ENCODE measurements at regions not wholly inside any gene's neighbourhood (a gene's known extent, or its start where the extent isn't known, plus 50 kb on each side); places are given as distances from the start of the nearest gene placed in this dataset.

GRCh38 chr11:134511255-134511654 lies 99.2 kb upstream of the B3GAT1 start:
- TF ChIP-seq CTCF (IDR thresholded peaks at IDR 0.05; ENCODE audit: insufficient read depth, low read depth, low read length) (no peak), EZH2 (IDR thresholded peaks at IDR 0.05; ENCODE audit: insufficient read depth, low read length) (no peak)

All from astrocyte (in vitro differentiated cells and primary cell).